ENCODE measurements at regions not wholly inside any gene's neighbourhood (a gene's known extent, or its start where the extent isn't known, plus 50 kb on each side); places are given as distances from the start of the nearest gene placed in this dataset.

DNA sequence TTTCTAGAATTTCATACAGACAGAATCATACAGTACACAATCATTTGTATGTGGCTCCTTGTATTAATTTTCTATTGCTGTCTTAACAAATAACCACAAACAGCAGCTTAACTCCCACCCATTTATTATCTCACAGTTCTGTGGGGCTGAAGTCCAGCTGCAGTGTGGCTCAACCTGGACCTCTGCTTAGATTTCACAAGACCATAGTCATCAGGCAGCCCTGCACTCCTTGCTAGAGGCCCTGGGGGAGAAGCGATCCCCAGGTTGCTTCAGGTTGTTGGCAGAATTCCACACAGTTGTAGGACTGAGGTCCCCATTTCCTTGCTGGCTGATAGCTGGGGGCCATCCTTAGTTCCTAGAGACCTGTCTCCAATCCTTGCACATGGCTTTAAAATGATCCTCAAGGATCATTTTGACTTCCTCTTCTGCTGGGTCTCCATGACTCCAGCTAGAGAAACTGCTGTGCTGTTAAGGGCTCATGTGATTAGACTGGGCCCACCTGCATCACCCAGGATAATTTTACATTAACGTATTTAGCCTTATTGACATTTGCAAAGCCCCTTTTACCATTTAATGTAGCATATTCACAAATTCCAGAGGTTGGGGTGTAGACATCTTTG, 60.9 kb upstream of the SMAD1 start:
- TF ChIP-seq EZH2phosphoT487 (IDR thresholded peaks at IDR 0.05; ENCODE audit: insufficient read depth, low read depth) (no peak), EZH2 (IDR thresholded peaks at IDR 0.05; ENCODE audit: insufficient read depth, poor library complexity, severe bottlenecking) (no peak)

Data from GM23248 (cell line).